AG08396 (cell line): ENCODE measurements at regions not wholly inside any gene's neighbourhood (a gene's known extent, or its start where the extent isn't known, plus 50 kb on each side); places are given as distances from the start of the nearest gene placed in this dataset.
A peak's percentile ranks its signal among the peaks of the same experiment; 100 is the strongest.

Source experiments
- DNase-seq: peaks from one replicate; pipeline ENCODE4 v3.0.0; 2012; ENCODE audit warnings: low spot score, mixed read lengths

- peak; percentile 31 for DNase-seq
Observed at GRCh38 chr11:92276773-92277172, 52.2 kb downstream of the FAT3 start.

- no peak for DNase-seq
Observed at GRCh38 chr11:92277871-92278270, 53.3 kb downstream of the FAT3 start.

GRCh38 chr11:92278791-92279433 is 54.3 kb downstream of the FAT3 start:
- no peak for DNase-seq

GRCh38 chr11:92284107-92284506 is 59.5 kb downstream of the FAT3 start:
- no peak for DNase-seq

GRCh38 chr11:92284558-92284957 is 59.9 kb downstream of the FAT3 start:
- DNase-seq, result no peak

GRCh38 chr11:92285776-92286175 is 61.2 kb downstream of the FAT3 start:
- no peak for DNase-seq

- no peak for DNase-seq
Observed at GRCh38 chr11:92286709-92287108, 62.1 kb downstream of the FAT3 start.

- no peak for DNase-seq
Observed at GRCh38 chr11:92295175-92296137, 70.8 kb downstream of the FAT3 start.

- no peak for DNase-seq
Observed at GRCh38 chr11:92296138-92296515, 71.5 kb downstream of the FAT3 start.

- no peak for DNase-seq
Observed at GRCh38 chr11:92297567-92298553, 73.2 kb downstream of the FAT3 start.

- DNase-seq, result no peak
Observed at GRCh38 chr11:92300876-92301275, 76.3 kb downstream of the FAT3 start.

GRCh38 chr11:92302770-92303169 is 78.2 kb downstream of the FAT3 start:
- peak; percentile 8 for DNase-seq

- DNase-seq, result no peak
Observed at GRCh38 chr11:92304271-92304670, 79.7 kb downstream of the FAT3 start.

GRCh38 chr11:92306966-92307510 is 82.4 kb downstream of the FAT3 start:
- DNase-seq, result no peak

GRCh38 chr11:92308366-92308765 is 83.7 kb downstream of the FAT3 start:
- DNase-seq, result no peak

- no peak for DNase-seq
Observed at GRCh38 chr11:92311616-92312449, 87.2 kb downstream of the FAT3 start.

GRCh38 chr11:92313784-92314183 is 89.2 kb downstream of the FAT3 start:
- DNase-seq, result no peak

GRCh38 chr11:92314499-92314898 is 89.9 kb downstream of the FAT3 start:
- DNase-seq, result no peak

GRCh38 chr11:92316106-92316809 is 91.6 kb downstream of the FAT3 start:
- no peak for DNase-seq

GRCh38 chr11:92317222-92317621 is 92.6 kb downstream of the FAT3 start:
- no peak for DNase-seq
